ENCODE measurements at regions not wholly inside any gene's neighbourhood (a gene's known extent, or its start where the extent isn't known, plus 50 kb on each side); places are given as distances from the start of the nearest gene placed in this dataset.

- no peak for TF ChIP-seq E4F1 (IDR thresholded peaks at IDR 0.05; ENCODE audit: borderline replicate concordance, partially characterized antibody)
- no peak for TF ChIP-seq ATF7 (IDR thresholded peaks at IDR 0.05; ENCODE audit: low read depth)
Observed at GRCh38 chr1:163459539-163459938, 137.8 kb downstream of the NUF2 start (continued).

- FAIRE-seq (no peak), DNase-seq (ENCODE audit: low read depth, low spot score) (no peak), ATAC-seq (no peak)
- Histone ChIP-seq H3K36me3 (ENCODE audit: control insufficient read depth in 2 of 2, insufficient read depth in 2 of 2, low read length in 1 of 2) (no peaks in the 10 kb centered on the region), H4K20me1 (ENCODE audit: control insufficient read depth, insufficient read depth) (no peaks in the 10 kb centered on the region), H3K79me2 (ENCODE audit: control insufficient read depth, insufficient read depth, low read length) (no peaks in the 10 kb centered on the region), H2AFZ (ENCODE audit: control insufficient read depth, low read depth, low read length) (no peak overlapping the region), H3K9ac (ENCODE audit: control insufficient read depth, insufficient read depth, low read length) (no peak overlapping the region), H3K4me1 (ENCODE audit: control insufficient read depth, insufficient read depth, low read length) (no peaks in the 10 kb centered on the region), H3K27me3 (replicated peaks in 1 of 2; ENCODE audit: control insufficient read depth in 2 of 2, insufficient read depth in 2 of 2, low read length in 1 of 2) (no peaks in the 10 kb centered on the region), H3K4me3 (no peak overlapping the region), H3K9me3 (replicated peaks; ENCODE audit: control insufficient read depth, insufficient read depth, low read length) (no peaks in the 10 kb centered on the region), H3K4me2 (ENCODE audit: control insufficient read depth, insufficient read depth) (no peak overlapping the region), H3K27ac (ENCODE audit: control insufficient read depth, insufficient read depth) (no peak overlapping the region)
- no TSS peak for BruUV-seq (replicated peaks)
- in situ Hi-C loops (cut with MboI) (no loop called here), intact Hi-C loops (cut with micrococcal nuclease; ENCODE audit: unreplicated experiment) (no loop called here)
- ChIA-PET POLR2A (no interaction called here), SMC1A (ENCODE audit: uncharacterized antibody, unreplicated experiment) (no interaction called here), RAD21 (ENCODE audit: unreplicated experiment) (no interaction called here), CTCF (no interaction called here)
- TF ChIP-seq PAX8 (IDR thresholded peaks at IDR 0.05): no peak
- TF ChIP-seq STAT3 (IDR thresholded peaks at IDR 0.05; ENCODE audit: low read depth, low read length): no peak
- no peak for TF ChIP-seq BMI1 (IDR thresholded peaks at IDR 0.05; ENCODE audit: borderline replicate concordance)
- TF ChIP-seq ETV6 (conservative IDR thresholded peaks at IDR 0.05 in 1 of 2, IDR thresholded peaks at IDR 0.05 in 1 of 2; ENCODE audit: borderline replicate concordance in 1 of 2, low read depth in 1 of 2): no peak
- TF ChIP-seq ESRRA (IDR thresholded peaks at IDR 0.05; ENCODE audit: low read length): no peak
- TF ChIP-seq ZZZ3 (IDR thresholded peaks at IDR 0.05; ENCODE audit: control insufficient read depth, insufficient read length, low read depth): no peak
- TF ChIP-seq, protein P1, sequence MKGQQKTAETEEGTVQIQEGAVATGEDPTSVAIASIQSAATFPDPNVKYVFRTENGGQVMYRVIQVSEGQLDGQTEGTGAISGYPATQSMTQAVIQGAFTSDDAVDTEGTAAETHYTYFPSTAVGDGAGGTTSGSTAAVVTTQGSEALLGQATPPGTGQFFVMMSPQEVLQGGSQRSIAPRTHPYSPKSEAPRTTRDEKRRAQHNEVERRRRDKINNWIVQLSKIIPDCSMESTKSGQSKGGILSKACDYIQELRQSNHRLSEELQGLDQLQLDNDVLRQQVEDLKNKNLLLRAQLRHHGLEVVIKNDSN (IDR thresholded peaks at IDR 0.05; ENCODE audit: borderline replicate concordance, extremely low read length, insufficient read depth, low read depth, low read length): no peak
- TF ChIP-seq NFXL1 (IDR thresholded peaks at IDR 0.05; ENCODE audit: borderline replicate concordance): no peak
- WGBS (ENCODE audit: insufficient coverage, insufficient replicate concordance, low lambda C conversion rate, missing lambda C conversion rate): 4% methylated on average over 1 of the region's 1 CpG
Observed at GRCh38 chr1:163467289-163467688, 145.5 kb downstream of the NUF2 start.
